ENCODE measurements at regions not wholly inside any gene's neighbourhood (a gene's known extent, or its start where the extent isn't known, plus 50 kb on each side); places are given as distances from the start of the nearest gene placed in this dataset.

DNA sequence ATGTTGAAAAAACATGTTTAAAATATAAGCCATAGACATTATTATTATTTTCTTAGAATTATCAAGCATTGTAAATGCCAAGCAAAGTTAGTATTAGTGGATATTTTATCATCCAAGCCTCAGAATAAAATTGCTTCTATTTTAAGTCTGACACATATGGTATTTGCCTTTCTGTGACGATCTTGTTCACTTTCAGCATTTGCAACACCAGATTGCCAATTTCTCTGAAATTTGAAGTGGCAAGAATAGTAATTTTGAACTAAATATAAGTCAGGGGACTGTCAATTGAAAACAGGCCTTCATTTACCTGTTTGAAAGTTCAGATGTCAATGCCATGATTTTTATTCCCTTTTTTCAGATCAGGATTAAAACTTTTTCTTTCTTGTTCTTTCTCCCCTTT lies 1233.6 kb upstream of the CDH18 start:
- H3K4me3 ChIP-seq (ENCODE audit: low read length): no peak overlapping the region
- no peak for DNase-seq (ENCODE audit: low read depth, low spot score)

GRCh38 chr5:21219966-21220365 lies 1232.0 kb upstream of the CDH18 start:
- no peak overlapping the region for H3K4me3 ChIP-seq (ENCODE audit: low read length)
- DNase-seq (ENCODE audit: low read depth, low spot score): peak; percentile 45

GRCh38 chr5:21219251-21219650 lies 1231.3 kb upstream of the CDH18 start:
- DNase-seq (ENCODE audit: low read depth, low spot score): no peak
- H3K4me3 ChIP-seq (ENCODE audit: low read length): no peak overlapping the region

DNA sequence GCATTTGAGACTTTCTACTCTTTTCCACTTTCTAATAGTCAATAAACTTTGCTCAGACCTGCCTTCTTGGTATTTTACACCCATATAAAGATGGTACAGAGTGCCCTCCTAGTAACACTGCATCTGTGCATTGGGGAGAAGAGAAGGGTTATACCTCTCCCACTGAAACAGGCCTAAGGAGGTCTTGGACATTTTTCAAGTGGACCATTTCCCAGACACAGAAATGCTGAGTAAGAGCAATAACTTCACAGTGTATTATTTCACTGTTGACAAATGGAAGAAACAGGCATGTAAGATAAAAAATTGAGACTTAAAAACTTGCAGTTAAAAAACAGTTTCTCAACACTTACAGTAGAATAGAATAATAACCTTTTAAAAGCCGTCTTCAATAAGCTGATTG lies 1224.0 kb upstream of the CDH18 start:
- H3K4me3 ChIP-seq (ENCODE audit: low read length): no peak overlapping the region
- DNase-seq (ENCODE audit: low read depth, low spot score): no peak

GRCh38 chr5:21209409-21209808 lies 1221.4 kb upstream of the CDH18 start:
- no peak for DNase-seq (ENCODE audit: low read depth, low spot score)
- H3K4me3 ChIP-seq (ENCODE audit: low read length): no peak overlapping the region

DNA sequence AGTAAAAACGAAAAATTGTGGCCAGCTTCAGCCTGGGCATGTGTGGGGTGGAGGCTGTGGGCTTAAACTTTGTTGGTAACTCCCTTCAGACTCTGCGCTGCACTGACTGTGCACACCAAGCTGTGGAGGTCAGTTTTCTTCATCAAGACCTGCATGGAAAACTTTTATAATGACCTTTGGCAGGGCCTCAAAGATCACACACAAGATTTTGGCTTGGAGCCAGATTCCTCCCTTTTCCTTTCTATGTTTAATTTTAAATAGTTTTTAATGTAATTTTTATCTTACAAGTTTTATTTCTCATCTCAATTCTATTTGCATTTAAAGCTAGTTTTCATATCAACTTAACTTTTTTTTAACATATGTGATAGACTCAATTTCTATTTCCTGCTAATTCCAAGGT lies 1211.1 kb upstream of the CDH18 start:
- DNase-seq (ENCODE audit: low read depth, low spot score): no peak
- H3K4me3 ChIP-seq (ENCODE audit: low read length): no peak overlapping the region

DNA sequence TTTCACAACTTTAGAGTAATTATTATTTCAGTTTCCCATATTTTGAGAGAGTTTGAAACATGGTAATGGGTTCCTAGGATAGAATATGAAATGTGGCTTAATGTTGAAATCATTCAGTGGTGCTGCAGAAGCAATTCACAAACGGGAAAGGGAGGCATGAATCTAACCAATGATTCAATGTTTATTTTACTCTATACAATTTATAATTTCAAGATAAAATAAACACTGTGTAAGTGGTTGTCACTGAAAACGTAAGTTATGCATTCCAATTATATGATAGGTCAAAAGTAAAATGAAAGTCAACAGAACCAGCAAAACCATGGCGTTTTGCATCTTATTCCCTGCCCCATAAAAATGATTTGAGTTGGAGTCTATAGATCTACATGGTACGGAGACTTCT lies 1207.1 kb upstream of the CDH18 start:
- no peak for DNase-seq (ENCODE audit: low read depth, low spot score)
- H3K4me3 ChIP-seq (ENCODE audit: low read length): no peak overlapping the region

DNA sequence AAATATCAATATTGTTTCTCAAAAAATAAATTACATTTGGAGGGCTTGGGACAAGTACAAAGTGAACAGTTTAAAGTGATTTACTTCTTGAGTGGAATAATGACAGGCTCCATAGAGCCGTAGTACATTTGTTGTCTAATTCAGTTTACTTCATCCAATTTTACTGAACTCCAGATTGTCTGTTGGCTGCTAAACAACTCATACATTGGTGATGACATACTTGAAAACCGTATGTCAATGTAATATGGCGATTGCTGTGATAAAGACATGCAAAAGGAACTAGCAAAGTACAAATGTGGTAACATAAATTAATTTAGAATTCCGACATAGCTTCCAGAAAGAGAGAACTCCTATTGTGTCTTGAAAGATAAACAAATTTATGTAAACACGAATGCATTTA lies 1197.5 kb upstream of the CDH18 start:
- no peak overlapping the region for H3K4me3 ChIP-seq (ENCODE audit: low read length)
- DNase-seq (ENCODE audit: low read depth, low spot score): no peak

GRCh38 chr5:21184581-21184980 lies 1196.6 kb upstream of the CDH18 start:
- no peak for DNase-seq (ENCODE audit: low read depth, low spot score)
- no peak overlapping the region for H3K4me3 ChIP-seq (ENCODE audit: low read length)

- DNase-seq (ENCODE audit: low read depth, low spot score): no peak
- H3K4me3 ChIP-seq (ENCODE audit: low read length): no peak overlapping the region
These were observed 1193.7 kb upstream of the CDH18 start for GRCh38 chr5:21181609-21182125.

DNA sequence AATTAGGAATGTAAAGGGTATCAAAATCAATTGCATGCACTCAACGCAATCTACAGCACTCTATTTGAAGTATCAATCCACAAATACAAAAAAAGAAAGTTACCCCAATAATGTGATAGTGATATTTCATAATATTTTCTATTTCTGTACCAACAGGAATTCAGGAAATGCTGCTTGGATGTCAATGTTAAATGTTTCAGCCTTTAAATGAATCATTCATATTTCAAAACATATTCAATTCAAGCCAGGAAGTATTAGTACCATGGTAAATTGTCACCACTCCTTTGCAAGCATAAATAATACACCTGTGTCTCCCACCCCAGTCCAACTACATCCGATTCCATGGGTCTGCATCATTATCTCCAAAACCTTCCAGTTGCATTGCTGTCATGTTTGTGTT lies 1185.5 kb upstream of the CDH18 start:
- DNase-seq (ENCODE audit: low read depth, low spot score): no peak
- no peak overlapping the region for H3K4me3 ChIP-seq (ENCODE audit: low read length)

- no peak overlapping the region for H3K4me3 ChIP-seq (ENCODE audit: low read length)
- DNase-seq (ENCODE audit: low read depth, low spot score): no peak
These were observed 1185.0 kb upstream of the CDH18 start for GRCh38 chr5:21173036-21173435.

- no peak for DNase-seq (ENCODE audit: low read depth, low spot score)
- no peak overlapping the region for H3K4me3 ChIP-seq (ENCODE audit: low read length)
These were observed 1183.0 kb upstream of the CDH18 start for GRCh38 chr5:21171038-21171437.

GRCh38 chr5:21168557-21168956 lies 1180.6 kb upstream of the CDH18 start:
- no peak for DNase-seq (ENCODE audit: low read depth, low spot score)
- no peak overlapping the region for H3K4me3 ChIP-seq (ENCODE audit: low read length)

- H3K4me3 ChIP-seq (ENCODE audit: low read length): no peak overlapping the region
- DNase-seq (ENCODE audit: low read depth, low spot score): no peak
These were observed 1177.3 kb upstream of the CDH18 start for GRCh38 chr5:21165344-21165743.

DNA sequence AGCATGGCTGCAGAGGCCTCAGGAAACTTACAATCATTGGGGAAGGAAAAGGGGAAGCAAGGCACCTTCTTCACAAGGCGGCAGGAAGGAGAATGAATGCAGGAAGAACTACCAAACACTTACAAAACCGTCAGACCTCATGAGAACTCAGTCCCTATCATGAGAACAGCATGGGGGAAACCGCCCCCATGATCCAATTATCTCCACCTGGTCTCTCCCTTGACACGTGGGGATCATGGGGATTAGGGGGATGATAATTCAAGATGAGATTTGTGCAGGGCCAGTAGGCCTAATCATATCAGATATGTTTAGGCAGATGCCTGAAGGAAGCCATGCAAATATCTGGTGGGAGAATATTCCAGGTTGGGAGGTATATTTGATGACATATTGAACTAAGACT lies 1176.4 kb upstream of the CDH18 start:
- H3K4me3 ChIP-seq (ENCODE audit: low read length): no peak overlapping the region
- no peak for DNase-seq (ENCODE audit: low read depth, low spot score)

- no peak for DNase-seq (ENCODE audit: low read depth, low spot score)
- no peak overlapping the region for H3K4me3 ChIP-seq (ENCODE audit: low read length)
These were observed 1171.6 kb upstream of the CDH18 start for GRCh38 chr5:21159510-21160059.

- DNase-seq (ENCODE audit: low read depth, low spot score): no peak
- H3K4me3 ChIP-seq (ENCODE audit: low read length): no peak overlapping the region
These were observed 1166.5 kb upstream of the CDH18 start for GRCh38 chr5:21154526-21154925.

DNA sequence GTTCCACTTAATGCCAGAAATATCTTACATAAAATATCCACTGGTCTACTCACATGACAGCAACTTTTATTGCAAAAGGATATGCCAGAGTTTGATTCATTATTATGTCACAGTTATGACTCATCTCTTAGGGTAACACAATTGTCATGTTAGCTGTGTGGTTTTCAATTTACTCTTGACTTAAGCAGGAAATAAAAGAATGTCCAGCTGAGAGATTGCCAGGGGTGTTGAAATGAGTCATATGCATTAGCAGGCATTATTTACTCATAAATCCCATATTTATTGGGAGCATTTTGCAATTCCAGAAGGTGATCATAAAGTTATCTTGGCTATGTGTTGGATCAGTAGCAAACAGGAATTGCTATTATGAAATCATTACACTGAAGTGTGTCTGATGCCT lies 1164.6 kb upstream of the CDH18 start:
- DNase-seq (ENCODE audit: low read depth, low spot score): no peak
- no peak overlapping the region for H3K4me3 ChIP-seq (ENCODE audit: low read length)

DNA sequence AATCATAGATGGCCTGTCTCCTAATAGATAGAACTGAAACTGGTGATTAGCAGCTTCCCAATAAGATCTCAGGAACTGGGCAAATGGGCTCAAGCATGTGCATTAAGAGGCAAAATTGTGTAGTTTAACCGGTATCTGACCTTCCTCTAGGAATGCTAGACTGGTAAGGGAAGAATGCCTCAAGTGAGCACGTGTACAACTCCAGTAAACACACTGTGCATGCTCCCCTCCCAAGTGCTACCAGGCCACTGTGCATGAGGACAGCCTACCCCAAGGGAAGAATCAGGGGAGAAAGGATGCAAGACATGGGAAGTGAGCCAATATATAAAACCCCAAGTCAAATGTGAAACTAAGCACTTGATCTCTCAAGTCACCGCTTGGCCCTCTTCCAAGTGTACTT lies 1157.4 kb upstream of the CDH18 start:
- no peak for DNase-seq (ENCODE audit: low read depth, low spot score)
- no peak overlapping the region for H3K4me3 ChIP-seq (ENCODE audit: low read length)

DNA sequence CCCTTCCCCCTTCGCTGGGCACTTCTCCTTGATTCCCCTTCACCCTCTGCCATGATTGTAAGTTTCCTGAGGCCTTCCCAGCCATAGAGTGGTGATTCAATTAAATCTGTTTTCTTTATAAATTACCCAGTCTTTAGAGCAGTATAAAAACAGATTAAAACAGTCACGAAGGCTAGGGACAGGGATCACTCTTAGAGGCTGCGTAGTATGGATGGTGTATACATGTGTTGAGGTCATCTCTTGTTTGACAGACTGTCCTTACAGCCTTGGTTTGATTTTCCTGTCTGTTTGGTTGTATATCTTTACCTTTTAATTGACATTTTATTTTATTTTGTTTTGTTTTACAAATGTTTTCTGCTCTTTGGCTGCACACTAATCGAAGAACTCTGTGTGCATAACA lies 1155.7 kb upstream of the CDH18 start:
- no peak overlapping the region for H3K4me3 ChIP-seq (ENCODE audit: low read length)
- no peak for DNase-seq (ENCODE audit: low read depth, low spot score)

DNA sequence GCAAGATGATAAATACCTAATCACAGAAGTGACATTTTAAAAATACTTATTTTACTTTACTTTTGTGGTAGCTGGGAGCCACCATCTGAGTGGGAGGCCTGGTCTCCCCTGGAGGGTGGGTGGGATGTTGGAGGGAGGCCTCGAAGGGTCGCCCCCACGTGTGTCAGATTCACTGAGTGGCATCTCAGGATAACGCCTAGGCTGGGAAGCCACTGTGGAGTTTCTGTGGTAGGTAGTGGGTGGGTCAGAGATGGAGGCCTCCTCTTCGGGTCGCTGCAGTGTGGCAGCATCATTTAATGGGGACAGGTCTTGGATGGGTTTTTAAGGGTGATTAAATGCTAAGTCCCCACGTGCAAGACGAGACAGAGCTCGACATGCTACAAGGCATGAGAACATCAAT lies 1154.8 kb upstream of the CDH18 start:
- no peak overlapping the region for H3K4me3 ChIP-seq (ENCODE audit: low read length)

More for the DNA sequence above, 1154.8 kb upstream of the CDH18 start:
- no peak for DNase-seq (ENCODE audit: low read depth, low spot score)

All from Jurkat, Clone E6-1 (cell line).